GM12891 (cell line): ENCODE measurements at regions not wholly inside any gene's neighbourhood (a gene's known extent, or its start where the extent isn't known, plus 50 kb on each side); places are given as distances from the start of the nearest gene placed in this dataset.

Experiments used
- PAX5 ChIP-seq: IDR thresholded peaks from 2 replicates; pipeline ENCODE4 v1.6.1; 2011; ENCODE audit warnings: low read length, moderate library complexity, mild to moderate bottlenecking; ENCODE audit not compliant: insufficient read depth, severe bottlenecking
- POLR2A ChIP-seq: IDR thresholded peaks from 2 replicates; pipeline ENCODE4 v1.6.1; 2011; ENCODE audit warnings: low read depth, low read length, control low read depth
- POLR2AphosphoS5 ChIP-seq: IDR thresholded peaks from 2 replicates; pipeline ENCODE4 v1.6.1; 2011; ENCODE audit warnings: low read depth, low read length, control low read depth
- SPI1 ChIP-seq: IDR thresholded peaks from 2 replicates; pipeline ENCODE4 v1.6.1; 2011; ENCODE audit warnings: low read depth, low read length, control low read depth
- TAF1 ChIP-seq: IDR thresholded peaks from 2 replicates; pipeline ENCODE4 v1.6.1; 2011; ENCODE audit warnings: low read depth, low read length, control low read depth

DNA sequence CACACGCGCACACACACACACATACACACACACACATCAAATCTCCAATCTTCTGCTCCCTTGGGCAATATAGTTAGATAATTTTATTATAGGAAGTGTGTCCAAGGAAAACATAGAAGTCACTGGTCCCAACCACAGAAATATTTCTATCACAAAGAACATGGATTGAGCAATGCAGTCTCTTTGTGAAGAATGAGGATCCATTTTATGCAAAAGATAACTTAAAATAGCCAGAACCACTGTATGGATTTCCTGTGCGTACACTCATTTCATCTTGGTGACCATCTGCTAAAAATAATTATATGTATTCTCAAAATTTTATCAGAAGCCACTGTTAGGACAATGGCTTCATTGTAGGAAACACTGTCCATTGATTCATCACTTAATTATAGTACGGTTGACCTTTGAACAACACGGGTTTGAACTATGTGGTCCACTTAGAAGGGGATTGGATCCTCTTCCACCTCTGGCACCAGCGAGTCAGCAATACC is 169.6 kb upstream of the MXRA5 start:
- TF ChIP-seq POLR2A (no peak), TAF1 (no peak), POLR2AphosphoS5 (no peak), PAX5 (no peak), SPI1 (no peak)
